Activated naive CD4-positive, alpha-beta T cell treated with anti-CD3 and anti-CD28 coated beads, Interleukin-2, amount 50 U/mL, for 16 hours (primary cell): ENCODE measurements at regions not wholly inside any gene's neighbourhood (a gene's known extent, or its start where the extent isn't known, plus 50 kb on each side); places are given as distances from the start of the nearest gene placed in this dataset.

Experiments
- DNase-seq: peaks from one replicate; pipeline ENCODE4 v3.0.0-alpha.2; 2020

- DNase-seq = no peak
These were observed 135.4 kb upstream of the ATP1B1 start for GRCh38 chr1:168970926-168971659.

- no peak for DNase-seq
These were observed 134.3 kb upstream of the ATP1B1 start for GRCh38 chr1:168972225-168972624.

GRCh38 chr1:168972887-168973286 lies 133.6 kb upstream of the ATP1B1 start:
- no peak for DNase-seq

- DNase-seq = no peak
These were observed 132.4 kb upstream of the ATP1B1 start for GRCh38 chr1:168974117-168974516.

GRCh38 chr1:168974611-168975010 lies 131.9 kb upstream of the ATP1B1 start:
- no peak for DNase-seq

DNA sequence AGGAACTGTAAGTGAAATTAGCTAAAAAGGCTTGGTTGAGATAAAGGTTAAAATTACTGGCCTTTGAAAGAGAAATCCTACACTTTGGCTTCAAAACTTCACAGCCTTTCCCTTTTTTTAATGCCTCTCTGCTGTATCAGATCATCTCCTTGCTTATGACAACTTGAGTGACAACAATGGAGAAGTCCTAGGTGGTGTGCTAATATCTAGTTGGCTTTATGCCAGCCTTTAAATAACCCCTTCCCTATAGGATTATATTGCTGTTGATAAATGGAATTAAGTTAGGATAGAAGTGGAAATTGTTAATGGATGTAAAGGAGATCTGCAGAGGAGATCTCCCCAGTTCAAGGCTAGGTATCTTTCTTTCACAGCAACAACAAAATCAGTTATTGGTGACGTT lies 130.2 kb upstream of the ATP1B1 start:
- no peak for DNase-seq

DNA sequence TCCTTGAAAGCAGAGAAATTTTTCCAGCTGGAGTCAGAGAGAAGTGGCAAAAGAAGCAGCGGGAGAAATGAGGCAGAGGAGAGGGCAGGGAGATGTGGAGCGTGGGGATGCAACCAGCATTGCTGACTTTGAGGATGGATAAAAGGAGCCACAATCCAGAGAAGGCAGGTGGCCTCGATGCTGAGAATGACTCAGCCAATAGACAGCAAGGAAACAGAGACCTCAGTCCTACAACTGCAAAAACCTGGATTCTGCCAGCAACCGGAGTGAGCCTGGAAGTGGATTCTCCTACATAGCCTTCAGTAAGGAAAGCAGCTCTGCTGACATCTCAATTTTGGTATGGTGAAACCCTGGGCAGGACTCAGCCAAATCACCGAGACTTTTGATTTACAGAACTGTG lies 128.9 kb upstream of the ATP1B1 start:
- DNase-seq = no peak

- DNase-seq = no peak
These were observed 127.2 kb upstream of the ATP1B1 start for GRCh38 chr1:168979276-168979675.

GRCh38 chr1:168980180-168980579 lies 126.3 kb upstream of the ATP1B1 start:
- DNase-seq = no peak

DNA sequence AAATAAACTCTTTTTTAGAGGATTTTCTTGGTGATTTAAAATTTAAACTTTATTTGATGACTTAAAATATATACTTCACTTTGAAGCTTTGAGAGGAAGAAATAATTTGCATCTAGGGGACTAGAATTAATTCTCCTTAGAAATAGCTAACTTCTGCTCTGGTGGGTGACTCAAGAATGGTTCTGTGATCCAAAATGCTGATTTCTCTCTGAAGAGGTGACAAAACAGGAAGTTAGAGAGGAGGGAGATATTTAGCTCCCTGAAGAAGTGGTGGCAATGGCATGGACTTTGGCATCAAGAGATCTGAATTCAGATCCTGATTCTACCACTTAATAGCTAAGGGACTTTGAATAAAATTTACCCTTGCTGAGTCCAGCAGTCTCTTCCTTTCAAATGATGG lies 125.8 kb upstream of the ATP1B1 start:
- no peak for DNase-seq

DNA sequence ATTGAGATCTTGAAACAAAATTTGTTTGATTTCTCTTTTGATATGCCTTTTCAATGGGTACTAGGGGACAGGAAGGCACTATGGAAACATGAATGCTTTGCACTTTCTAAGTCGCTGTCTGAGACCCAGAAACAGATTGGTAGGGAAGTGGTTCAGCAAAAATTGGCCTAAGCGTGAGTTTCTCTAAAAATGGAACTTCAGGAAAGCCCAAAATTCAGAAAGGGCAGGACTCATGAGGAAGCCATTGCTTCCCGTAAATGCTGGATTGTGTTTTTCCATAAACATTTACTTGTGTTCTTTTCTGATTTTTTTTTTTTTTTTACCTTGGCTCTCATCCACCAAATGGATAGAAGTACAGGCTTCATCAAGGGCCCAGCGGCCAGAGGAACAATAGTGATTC lies 123.7 kb upstream of the ATP1B1 start:
- no peak for DNase-seq

- DNase-seq = no peak
These were observed 119.2 kb upstream of the ATP1B1 start for GRCh38 chr1:168987330-168987729.

DNA sequence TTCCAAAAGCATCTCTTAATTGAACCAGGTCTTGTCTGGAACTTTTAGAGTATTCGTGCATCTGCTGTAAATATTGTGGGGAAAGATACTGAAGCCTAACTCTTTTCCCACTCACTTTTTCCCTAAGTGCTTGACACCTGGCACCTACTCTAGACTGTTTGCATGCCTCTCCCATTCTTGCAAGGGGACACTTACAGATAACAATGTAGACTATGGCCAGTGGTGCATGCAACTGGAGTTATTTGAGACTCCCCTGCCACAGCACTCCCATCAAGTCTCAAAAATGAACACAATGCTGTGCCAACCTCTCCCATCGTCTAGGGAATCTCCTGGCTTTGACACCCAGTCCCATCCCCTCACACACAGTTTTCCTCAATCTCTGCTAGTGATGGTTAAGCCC lies 118.6 kb upstream of the ATP1B1 start:
- no peak for DNase-seq

GRCh38 chr1:168989985-168990384 lies 116.5 kb upstream of the ATP1B1 start:
- DNase-seq = no peak

DNA sequence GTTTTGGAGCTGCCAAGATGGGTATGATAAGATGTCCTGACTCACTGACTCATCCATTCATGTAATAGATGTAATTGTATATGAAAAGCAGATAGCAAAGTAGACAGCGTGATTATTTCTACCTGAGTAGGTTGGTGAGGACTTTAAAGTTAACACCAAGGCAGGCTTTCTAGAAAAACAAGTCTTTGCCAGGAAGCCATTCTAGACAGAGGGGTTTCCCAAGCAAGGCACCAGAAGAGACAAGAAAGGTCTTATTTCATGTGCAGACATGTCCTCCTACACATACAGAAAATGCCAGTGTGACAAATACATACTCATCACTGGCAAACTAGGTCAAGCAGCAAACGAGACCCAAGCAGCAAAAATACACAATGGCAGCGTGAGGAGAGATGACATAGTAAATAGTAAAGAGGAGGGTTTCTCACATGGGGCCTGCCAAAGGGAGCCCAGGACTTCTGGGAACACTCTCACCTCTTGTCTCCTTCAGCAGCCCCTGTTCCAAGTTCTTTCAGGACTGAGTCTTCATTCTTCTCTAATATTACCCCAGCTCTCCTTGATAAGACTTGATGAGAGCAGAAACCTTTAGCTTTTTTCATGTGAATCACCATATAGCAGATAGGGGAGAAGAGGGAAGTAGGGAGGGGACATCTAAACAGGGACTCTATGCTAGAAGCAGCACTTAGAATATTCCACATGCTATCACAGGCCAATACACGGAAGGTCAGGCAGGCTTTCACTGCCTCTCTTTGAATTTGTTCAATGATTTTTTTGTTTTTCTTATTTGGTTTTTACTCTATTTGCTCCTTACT lies 114.6 kb upstream of the ATP1B1 start:
- DNase-seq = peak; percentile 33

DNA sequence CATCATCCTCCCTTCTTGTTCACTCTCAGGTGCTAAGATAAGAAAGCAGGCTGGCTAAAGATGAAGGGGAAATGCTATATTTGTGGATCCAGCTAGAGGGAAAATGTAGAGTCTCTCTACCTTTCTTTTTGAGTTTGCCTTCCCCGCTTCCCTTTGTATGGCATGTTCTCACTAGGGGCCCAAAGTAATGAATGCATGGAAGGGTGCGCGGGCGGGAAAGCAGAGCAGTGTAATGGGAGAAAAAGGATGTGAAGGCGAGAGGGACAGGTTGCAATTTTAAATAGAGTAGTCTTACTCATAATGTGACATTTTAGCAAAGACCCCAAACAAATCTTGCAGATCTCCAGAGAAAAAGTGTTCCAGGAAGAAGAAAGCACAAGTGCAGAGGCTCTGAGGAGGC lies 105.1 kb upstream of the ATP1B1 start:
- no peak for DNase-seq

GRCh38 chr1:169003864-169004516 lies 102.5 kb upstream of the ATP1B1 start:
- DNase-seq = no peak

DNA sequence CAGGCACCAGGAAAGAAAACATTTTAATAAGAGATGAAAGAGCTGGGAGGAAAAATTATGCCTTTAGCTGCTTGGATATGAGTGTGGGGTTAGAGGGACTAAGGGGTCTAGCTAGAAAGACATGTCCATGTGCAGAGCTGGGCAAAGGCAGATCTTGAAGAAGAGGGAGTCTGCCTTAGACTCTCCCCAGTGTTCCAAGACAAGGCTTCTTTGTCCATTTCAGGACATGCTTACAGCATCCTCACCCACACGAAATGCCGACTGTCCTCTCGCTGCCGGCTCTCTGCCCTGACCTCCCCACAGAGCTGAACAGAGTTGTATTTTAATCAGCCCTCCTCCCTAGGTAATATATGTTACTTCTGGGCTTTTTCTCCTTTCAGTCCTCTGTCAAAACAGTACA lies 100.7 kb upstream of the ATP1B1 start:
- no peak for DNase-seq

DNA sequence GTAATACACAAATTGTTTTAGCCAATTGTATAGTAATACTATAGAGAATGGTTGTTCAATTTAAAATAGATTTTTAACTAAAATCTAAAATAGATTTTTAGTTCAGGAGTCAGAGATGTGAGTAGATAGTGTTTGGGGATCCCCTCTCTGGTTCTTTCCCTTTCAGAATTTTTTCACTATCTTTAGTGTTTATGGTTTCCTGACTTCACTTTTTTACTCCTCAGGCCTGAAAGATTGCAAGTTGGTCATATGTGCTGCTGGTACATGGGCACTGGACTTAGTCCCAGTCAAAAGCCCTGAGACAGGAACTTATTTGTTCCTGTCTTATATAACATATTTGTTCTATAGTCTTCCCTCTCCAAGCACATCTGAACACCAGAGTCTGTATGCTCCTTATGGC lies 96.8 kb upstream of the ATP1B1 start:
- no peak for DNase-seq

DNA sequence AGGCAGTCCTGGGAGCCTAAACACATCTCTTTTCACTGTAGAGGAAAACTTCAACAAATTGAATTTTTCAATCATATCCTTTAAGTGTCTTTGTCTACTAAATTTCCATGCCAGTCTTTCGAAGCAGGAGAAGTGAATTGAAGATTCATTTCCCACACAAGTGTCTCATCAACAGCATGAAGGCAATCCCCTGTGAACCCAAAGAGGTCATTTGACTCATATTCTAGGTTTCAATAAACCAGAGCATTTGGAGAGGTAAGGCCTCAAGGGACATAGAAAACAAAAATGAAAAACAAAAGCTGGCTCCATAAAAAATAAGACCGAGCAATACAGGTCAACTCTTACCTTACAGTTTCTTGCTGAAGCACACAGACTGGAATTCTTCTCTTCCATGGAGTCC lies 94.1 kb upstream of the ATP1B1 start:
- no peak for DNase-seq

DNA sequence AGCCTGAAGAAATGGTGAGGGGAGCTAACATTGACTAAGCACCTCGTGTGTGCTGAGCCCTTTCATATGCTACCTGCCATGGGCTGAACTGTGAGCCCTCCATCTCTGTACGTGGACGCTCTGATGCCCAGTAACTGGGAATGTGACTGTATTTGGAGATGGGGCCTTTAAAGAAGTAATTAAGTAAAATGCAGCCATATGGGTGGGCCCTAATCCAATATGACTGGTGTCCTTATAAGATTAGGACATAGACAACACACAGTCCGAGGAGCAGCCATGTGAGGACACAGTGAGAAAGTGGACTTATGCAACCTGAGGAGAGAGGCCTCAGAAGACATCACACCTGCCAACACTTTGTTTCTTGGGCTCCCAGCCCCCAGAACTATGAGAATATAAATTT lies 92.7 kb upstream of the ATP1B1 start:
- DNase-seq = no peak

DNA sequence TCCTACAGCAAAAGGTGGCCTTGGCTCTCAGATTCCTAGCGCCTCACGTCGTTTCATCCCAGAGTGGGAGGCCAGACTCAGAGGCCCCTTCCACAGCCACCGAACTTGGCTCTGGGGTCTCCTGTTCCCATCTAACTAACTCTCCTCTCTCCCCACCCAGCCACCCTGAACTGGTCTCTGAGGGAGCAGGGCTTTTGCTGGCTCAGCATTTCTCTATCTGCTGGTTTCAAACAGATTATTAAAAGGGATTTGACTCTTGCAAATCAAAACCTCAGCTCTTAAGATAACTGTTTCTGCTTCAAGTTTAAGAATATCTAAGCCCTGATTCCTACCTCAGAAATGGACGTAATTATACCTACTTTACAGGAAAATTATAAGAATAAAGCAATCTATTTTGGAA lies 91.0 kb upstream of the ATP1B1 start:
- no peak for DNase-seq

DNA sequence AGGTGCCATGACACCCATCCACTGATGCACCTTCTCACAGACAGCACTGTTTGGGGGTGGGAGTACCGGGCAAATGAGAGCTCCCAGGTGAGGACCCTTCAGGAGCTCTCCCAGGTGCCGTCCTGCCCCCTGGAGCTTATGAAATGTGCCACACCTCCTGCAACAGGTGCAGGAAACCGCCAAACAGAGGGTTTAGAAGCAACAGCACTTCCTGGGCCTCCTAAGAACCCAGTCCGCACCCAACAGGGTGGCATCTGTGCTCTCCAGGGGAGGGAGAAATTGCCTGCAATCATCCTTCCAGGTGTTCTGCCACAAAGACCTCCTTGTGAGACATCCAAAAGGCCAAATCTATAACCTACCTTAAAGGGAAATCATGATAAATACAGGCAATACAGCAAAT lies 87.7 kb upstream of the ATP1B1 start:
- no peak for DNase-seq

DNA sequence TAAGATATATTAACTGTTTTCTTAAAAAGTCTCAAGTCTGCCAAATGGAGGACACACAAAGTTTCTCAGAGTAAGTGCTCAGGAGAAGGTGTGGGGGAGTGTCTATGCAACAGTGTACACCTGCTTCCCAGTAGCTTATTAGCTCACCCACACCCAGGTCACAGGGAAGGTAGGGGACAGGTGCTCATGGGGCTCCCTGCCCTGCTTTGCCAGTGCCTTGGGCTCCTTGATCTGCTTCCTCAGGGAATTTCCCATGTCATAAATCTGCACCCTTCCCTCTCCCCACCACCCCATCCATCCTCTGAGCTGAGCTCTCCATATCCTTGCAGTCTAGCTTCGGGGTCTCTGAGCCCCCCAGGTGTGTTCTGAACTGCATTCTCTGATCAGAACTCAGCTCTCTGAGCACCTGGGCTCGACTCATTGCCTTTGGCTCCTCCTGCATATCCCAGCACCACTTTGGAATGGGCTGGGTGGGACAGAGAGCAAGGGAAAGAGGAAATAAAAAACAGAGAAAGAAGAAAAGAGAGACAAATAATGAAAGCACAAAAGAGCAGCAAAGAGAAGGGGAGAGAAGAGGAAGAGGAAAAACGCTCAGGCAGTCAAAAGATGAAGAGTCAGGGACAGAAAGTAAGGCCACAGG lies 87.0 kb upstream of the ATP1B1 start:
- DNase-seq = no peak
